Mesendoderm (in vitro differentiated cells): ENCODE measurements at regions not wholly inside any gene's neighbourhood (a gene's known extent, or its start where the extent isn't known, plus 50 kb on each side); places are given as distances from the start of the nearest gene placed in this dataset.
A peak's percentile ranks its signal among the peaks of the same experiment; 100 is the strongest.

Experiments
- DNase-seq: peaks from one replicate; pipeline ENCODE4 v3.0.0; 2013
- H2AK5ac ChIP-seq: 2 replicates; pipeline ENCODE4 v1.6.1; 2013; ENCODE audit warnings: low read length, inconsistent platforms
- H2BK120ac ChIP-seq: 2 replicates; pipeline ENCODE4 v1.6.1; 2013; ENCODE audit warnings: low read depth, mild to moderate bottlenecking, low read length, moderate library complexity, mixed read lengths
- H2BK15ac ChIP-seq: replicated peaks from 2 replicates; pipeline ENCODE4 v1.6.1; 2013; ENCODE audit warnings: low read depth, mild to moderate bottlenecking, moderate library complexity
- H2BK5ac ChIP-seq: 2 replicates; pipeline ENCODE4 v1.6.1; 2013; ENCODE audit warnings: low read length, inconsistent platforms
- H3K18ac ChIP-seq: 2 replicates; pipeline ENCODE4 v1.6.1; 2013; ENCODE audit warnings: mild to moderate bottlenecking, low read length, mixed read lengths
- H3K23ac ChIP-seq: one replicate; pipeline ENCODE4 v1.6.1; 2013; ENCODE audit warnings: low read length
- H3K27ac ChIP-seq: 2 replicates; pipeline ENCODE4 v1.5.1; 2013; ENCODE audit warnings: low read depth, mild to moderate bottlenecking, inconsistent platforms, low read length, moderate library complexity
- H3K27me3 ChIP-seq: 2 replicates; pipeline ENCODE4 v1.6.1; 2013; ENCODE audit warnings: low read length, control low read depth, mild to moderate bottlenecking, inconsistent platforms; ENCODE audit not compliant: insufficient read depth, poor library complexity
- H3K36me3 ChIP-seq: 2 replicates; pipeline ENCODE4 v1.6.1; 2013; ENCODE audit warnings: low read length, inconsistent platforms; ENCODE audit not compliant: control insufficient read depth, insufficient read depth
- H3K4ac ChIP-seq: one replicate; pipeline ENCODE4 v1.6.1; 2013; ENCODE audit warnings: low read depth, mild to moderate bottlenecking, low read length, moderate library complexity
- H3K4me1 ChIP-seq: 2 replicates; pipeline ENCODE4 v1.6.1; 2013; ENCODE audit warnings: low read depth, low read length, inconsistent platforms; ENCODE audit not compliant: control insufficient read depth
- H3K4me2 ChIP-seq: 2 replicates; pipeline ENCODE4 v1.6.1; 2013; ENCODE audit warnings: low read length
- H3K4me3 ChIP-seq: 2 replicates; pipeline ENCODE4 v1.5.1; 2013; ENCODE audit warnings: mild to moderate bottlenecking, low read length
- H3K56ac ChIP-seq: one replicate; pipeline ENCODE4 v1.6.1; 2013; ENCODE audit warnings: low read length
- H3K79me1 ChIP-seq: 2 replicates; pipeline ENCODE4 v1.6.1; 2013; ENCODE audit warnings: low read length, inconsistent platforms
- H3K79me2 ChIP-seq: 2 replicates; pipeline ENCODE4 v1.6.1; 2013; ENCODE audit warnings: mild to moderate bottlenecking, low read length; ENCODE audit not compliant: control insufficient read depth, insufficient read depth
- H3K9ac ChIP-seq: 2 replicates; pipeline ENCODE4 v1.6.1; 2013; ENCODE audit warnings: low read length, inconsistent platforms
- H4K5ac ChIP-seq: one replicate; pipeline ENCODE4 v1.6.1; 2013; ENCODE audit warnings: low read length
- H4K8ac ChIP-seq: one replicate; pipeline ENCODE4 v1.6.1; 2013; ENCODE audit warnings: low read depth, mild to moderate bottlenecking, control low read depth, low read length, moderate library complexity
- WGBS: extraction: QIAGEN DNeasy Blood & Tissue Kit; methylation state at CpG from one replicate; pipeline ENCODE4 v1.1.7; 2013; ENCODE audit warnings: low lambda C conversion rate, missing lambda C conversion rate; ENCODE audit not compliant: insufficient coverage; ENCODE audit errors: extremely low coverage; 5-methylcytosine and 5-hydroxymethylcytosine counted together

DNA sequence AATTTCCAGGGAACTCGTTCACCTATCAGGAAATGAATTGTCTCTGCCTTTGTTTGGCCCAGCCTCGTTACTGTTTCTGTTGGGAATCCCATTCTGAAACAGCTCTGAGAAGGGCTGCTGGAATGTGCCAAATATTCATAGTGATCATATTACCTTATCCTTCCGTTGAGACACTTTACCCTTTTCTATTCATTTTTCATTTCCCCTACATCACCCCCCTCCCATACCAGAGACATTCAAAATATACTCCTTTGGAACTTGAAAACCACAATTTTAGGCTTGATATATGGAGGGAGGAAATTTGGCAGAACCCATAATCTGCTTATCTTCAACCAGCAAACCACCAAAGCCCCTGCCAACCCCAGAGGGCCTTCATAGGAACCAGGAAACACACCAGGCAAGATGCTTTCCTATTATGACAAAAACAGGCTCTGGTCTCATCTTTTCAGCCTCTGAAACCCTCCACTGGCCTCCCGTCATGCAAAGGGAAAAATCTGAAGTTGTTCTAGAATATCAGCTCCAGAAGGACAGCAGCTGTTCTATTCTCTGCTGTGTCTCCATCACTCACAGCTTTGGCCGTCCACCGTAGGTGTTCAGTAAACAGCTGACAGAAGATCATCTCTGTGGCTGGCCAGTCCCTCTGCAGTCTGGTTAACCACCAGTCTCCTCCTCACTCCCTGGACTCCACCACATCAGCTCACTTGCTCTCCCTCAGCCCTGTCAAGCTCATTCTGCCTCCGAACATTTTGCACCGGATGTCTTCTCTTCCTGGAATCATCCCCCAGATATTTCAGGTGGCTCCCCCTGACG lies 217.2 kb upstream of the WWC1 start:
- no peak overlapping the region for H3K4ac ChIP-seq
- H2BK120ac ChIP-seq: no peak overlapping the region
- no peaks in the 10 kb centered on the region for H3K4me1 ChIP-seq
- H3K4me3 ChIP-seq: no peak overlapping the region
- H2BK15ac ChIP-seq: no peak overlapping the region
- no CpG with 5 or more reads among the region's 9 CpGs for WGBS
- H3K4me2 ChIP-seq: no peak overlapping the region
- H2AK5ac ChIP-seq: no peak overlapping the region
- H3K36me3 ChIP-seq: no peaks in the 10 kb centered on the region
- no peaks in the 10 kb centered on the region for H3K79me1 ChIP-seq
- no peaks in the 10 kb centered on the region for H3K79me2 ChIP-seq
- no peaks in the 10 kb centered on the region for H3K27me3 ChIP-seq
- H3K56ac ChIP-seq: no peak overlapping the region
- DNase-seq: no peak
- H2BK5ac ChIP-seq: no peak overlapping the region
- no peak overlapping the region for H3K23ac ChIP-seq
- H3K18ac ChIP-seq: no peak overlapping the region
- H3K9ac ChIP-seq: no peak overlapping the region
- H3K27ac ChIP-seq: no peak overlapping the region
- H4K5ac ChIP-seq: no peak overlapping the region
- H4K8ac ChIP-seq: no peak overlapping the region

DNA sequence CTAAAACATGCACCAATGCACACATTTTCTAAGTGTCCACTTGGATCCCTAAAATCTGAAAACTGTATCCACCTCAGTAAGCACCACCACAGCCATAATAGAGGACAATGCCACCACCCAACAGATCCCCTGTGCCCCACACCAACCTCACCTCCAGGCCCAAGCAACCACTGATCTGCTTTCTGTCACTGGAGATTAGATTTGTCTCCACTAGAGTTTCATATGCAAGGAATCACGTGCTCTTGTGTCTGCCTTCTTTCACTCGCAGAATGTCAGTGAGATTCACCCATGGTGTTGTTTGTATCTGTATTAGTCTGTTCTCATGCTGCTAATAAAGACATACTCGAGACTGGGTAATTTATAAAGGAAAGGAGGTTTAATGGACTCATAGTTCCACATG lies 216.1 kb upstream of the WWC1 start:
- Histone ChIP-seq H3K23ac (no peak overlapping the region), H2BK5ac (no peak overlapping the region), H3K9ac (no peak overlapping the region), H3K27ac (no peak overlapping the region), H2AK5ac (no peak overlapping the region), H3K36me3 (no peaks in the 10 kb centered on the region), H2BK120ac (no peak overlapping the region), H3K79me2 (no peaks in the 10 kb centered on the region), H3K4me2 (no peak overlapping the region), H3K18ac (no peak overlapping the region), H2BK15ac (no peak overlapping the region), H4K5ac (no peak overlapping the region), H3K4me1 (no peaks in the 10 kb centered on the region), H3K79me1 (no peaks in the 10 kb centered on the region), H4K8ac (no peak overlapping the region), H3K27me3 (no peaks in the 10 kb centered on the region), H3K56ac (no peak overlapping the region), H3K4ac (no peak overlapping the region), H3K4me3 (no peak overlapping the region)
- WGBS: no CpG with 5 or more reads among the region's 3 CpGs
- no peak for DNase-seq

DNA sequence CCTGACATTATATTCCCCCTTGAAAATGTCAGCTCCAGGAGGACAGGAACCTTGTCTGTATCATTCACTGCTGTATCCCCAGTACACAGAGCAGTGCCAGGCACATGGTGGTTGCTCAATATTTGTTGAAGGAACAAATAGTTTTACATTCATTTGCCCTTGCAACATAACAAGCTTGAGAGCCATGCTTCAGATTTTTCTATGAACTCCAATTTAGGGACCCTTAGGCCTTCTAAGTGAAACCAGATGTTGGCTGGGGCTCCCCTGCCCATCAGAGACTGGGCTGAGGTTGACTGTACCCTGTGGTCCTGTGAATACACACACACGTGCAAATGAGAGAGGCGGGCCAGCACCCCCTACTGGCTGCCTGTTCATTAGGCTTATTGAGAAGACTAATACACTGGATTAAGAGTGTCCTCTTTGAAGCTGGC lies 214.9 kb upstream of the WWC1 start:
- Histone ChIP-seq H2BK120ac (no peak overlapping the region), H3K9ac (no peak overlapping the region), H3K79me1 (no peaks in the 10 kb centered on the region), H2AK5ac (no peak overlapping the region), H3K4me3 (no peak overlapping the region), H3K23ac (no peak overlapping the region), H2BK15ac (no peak overlapping the region), H3K79me2 (no peaks in the 10 kb centered on the region), H3K4me2 (no peak overlapping the region), H3K27ac (no peak overlapping the region), H3K4me1 (no peaks in the 10 kb centered on the region), H3K18ac (no peak overlapping the region), H4K8ac (no peak overlapping the region), H2BK5ac (no peak overlapping the region), H3K56ac (no peak overlapping the region), H3K27me3 (no peaks in the 10 kb centered on the region), H4K5ac (no peak overlapping the region), H3K36me3 (no peaks in the 10 kb centered on the region), H3K4ac (no peak overlapping the region)
- no CpG with 5 or more reads among the region's 2 CpGs for WGBS
- peak; percentile 79 for DNase-seq

DNA sequence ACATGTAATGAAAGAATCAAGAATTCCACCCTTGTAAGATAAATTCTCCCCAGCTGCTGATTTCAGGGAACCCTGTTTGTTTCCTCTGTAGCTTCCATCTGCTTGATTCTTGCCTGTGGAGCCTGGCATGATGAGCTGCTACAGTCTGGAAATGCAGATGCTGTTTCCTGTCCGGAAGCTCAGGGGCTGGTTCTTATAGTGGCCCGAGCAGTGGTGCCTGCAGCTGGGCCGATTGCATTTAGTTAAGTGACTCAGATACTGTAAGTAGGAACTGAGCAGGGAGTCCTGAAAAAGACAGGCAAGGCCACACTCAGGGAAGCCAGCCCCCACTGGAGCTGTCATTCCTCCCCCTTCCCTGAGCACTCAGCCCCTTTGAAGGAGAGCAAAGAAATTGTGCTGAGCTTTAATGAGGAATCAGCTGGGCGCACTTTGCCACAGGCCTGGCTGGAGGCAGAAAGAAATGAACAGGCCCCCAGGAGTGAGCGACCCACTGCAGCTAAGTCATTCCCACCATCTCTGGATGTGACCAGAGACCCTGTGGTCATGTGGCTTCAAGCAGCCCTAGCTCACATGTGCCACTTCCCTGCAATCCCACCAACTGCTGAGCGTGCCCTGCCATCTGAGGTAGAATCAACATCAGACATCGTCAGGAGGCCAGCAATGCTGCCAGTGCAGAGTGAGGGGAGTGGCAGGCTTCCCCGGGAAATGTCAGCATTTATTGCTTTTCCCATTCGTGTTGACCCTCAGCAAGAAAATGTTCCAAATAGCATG lies 206.0 kb upstream of the WWC1 start:
- WGBS: no CpG with 5 or more reads among the region's 9 CpGs

DNA sequence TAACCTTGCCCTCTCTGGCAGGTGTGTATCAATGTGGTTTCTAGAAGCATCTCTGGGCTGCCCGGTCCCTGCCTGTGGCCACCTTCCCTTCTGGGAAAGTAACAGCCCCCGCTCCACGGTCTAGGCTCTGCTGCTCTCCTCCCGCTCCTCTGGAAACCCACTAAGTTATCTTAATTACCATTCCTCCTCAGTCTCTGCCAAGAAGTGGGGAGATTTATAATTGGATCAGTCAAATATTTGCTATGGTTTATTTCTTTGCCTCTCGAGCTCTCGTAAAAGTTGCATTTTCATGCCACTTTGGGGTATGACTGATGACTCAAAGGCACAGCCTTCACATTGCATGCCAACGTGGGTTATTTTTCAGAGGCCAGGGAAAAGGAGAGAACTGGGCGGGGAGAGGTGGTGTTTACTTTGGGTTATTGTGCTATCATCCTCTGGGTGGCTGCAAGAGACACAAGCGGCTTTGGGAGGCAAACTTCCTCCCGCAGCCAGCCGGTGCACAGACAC lies 205.3 kb upstream of the WWC1 start:
- no peak overlapping the region for H3K18ac ChIP-seq
- H2AK5ac ChIP-seq: no peak overlapping the region
- H3K9ac ChIP-seq: no peak overlapping the region
- H3K4me3 ChIP-seq: no peak overlapping the region
- no peak overlapping the region for H3K4ac ChIP-seq
- H3K36me3 ChIP-seq: no peaks in the 10 kb centered on the region
- H3K56ac ChIP-seq: no peak overlapping the region
- no peak overlapping the region for H4K8ac ChIP-seq
- no peak overlapping the region for H3K4me2 ChIP-seq
- no peaks in the 10 kb centered on the region for H3K4me1 ChIP-seq
- no peak overlapping the region for H4K5ac ChIP-seq
- H3K79me1 ChIP-seq: no peaks in the 10 kb centered on the region
- H3K27ac ChIP-seq: no peak overlapping the region
- no peak overlapping the region for H3K23ac ChIP-seq
- no peak overlapping the region for H2BK120ac ChIP-seq
- no peak overlapping the region for H2BK15ac ChIP-seq
- no peaks in the 10 kb centered on the region for H3K27me3 ChIP-seq
- DNase-seq: no peak
- H3K79me2 ChIP-seq: no peaks in the 10 kb centered on the region
- H2BK5ac ChIP-seq: no peak overlapping the region
- no CpG with 5 or more reads among the region's 11 CpGs for WGBS

More for the DNA sequence above, 206.0 kb upstream of the WWC1 start:
- Histone ChIP-seq H4K5ac (no peak overlapping the region), H3K56ac (no peak overlapping the region), H3K27ac (no peak overlapping the region), H3K4ac (no peak overlapping the region), H3K18ac (no peak overlapping the region), H2BK120ac (no peak overlapping the region), H2AK5ac (no peak overlapping the region), H3K79me2 (no peaks in the 10 kb centered on the region), H3K36me3 (no peaks in the 10 kb centered on the region), H3K27me3 (no peaks in the 10 kb centered on the region), H3K9ac (no peak overlapping the region), H3K23ac (no peak overlapping the region), H3K79me1 (no peaks in the 10 kb centered on the region), H2BK5ac (no peak overlapping the region), H3K4me1 (no peaks in the 10 kb centered on the region), H4K8ac (no peak overlapping the region), H3K4me3 (no peak overlapping the region), H2BK15ac (no peak overlapping the region), H3K4me2 (no peak overlapping the region)
- no peak for DNase-seq
